DND-41 (cell line): ENCODE measurements at regions not wholly inside any gene's neighbourhood (a gene's known extent, or its start where the extent isn't known, plus 50 kb on each side); places are given as distances from the start of the nearest gene placed in this dataset.

Source experiments
- EZH2 ChIP-seq: IDR thresholded peaks from 3 replicates; pipeline ENCODE4 v1.6.1; 2012; ENCODE audit warnings: borderline replicate concordance, low read depth, mild to moderate bottlenecking, moderate library complexity, low read length, inconsistent platforms; ENCODE audit not compliant: severe bottlenecking
- TF ChIP-seq, protein P1 (sequence below): IDR thresholded peaks from 2 replicates; pipeline ENCODE4 v1.5.1; 2012; ENCODE audit warnings: borderline replicate concordance, low read length, moderate library complexity, mild to moderate bottlenecking; ENCODE audit not compliant: poor library complexity, severe bottlenecking; ENCODE audit errors: extremely low read depth

DNA sequence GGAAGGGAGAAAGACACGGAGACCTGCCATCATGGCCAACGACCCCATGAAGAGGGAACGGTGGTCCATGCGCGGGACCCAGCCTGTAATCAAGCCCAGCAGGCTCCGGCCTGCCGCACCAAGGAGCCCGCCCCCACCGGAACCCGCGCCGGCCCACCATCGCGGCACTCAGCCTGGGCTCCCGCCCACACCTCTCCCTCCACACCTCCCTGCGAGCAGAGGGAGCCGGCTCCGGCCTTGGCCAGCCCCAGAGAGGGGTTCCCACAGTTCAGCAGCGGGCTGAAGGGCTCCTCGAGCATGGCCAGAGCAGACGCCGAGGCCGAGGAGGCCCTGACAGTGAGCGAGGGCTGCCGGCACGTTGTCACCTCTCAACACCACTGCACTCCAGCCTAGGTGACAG is 1302.8 kb upstream of the CNTN5 start:
- TF ChIP-seq, protein P1, sequence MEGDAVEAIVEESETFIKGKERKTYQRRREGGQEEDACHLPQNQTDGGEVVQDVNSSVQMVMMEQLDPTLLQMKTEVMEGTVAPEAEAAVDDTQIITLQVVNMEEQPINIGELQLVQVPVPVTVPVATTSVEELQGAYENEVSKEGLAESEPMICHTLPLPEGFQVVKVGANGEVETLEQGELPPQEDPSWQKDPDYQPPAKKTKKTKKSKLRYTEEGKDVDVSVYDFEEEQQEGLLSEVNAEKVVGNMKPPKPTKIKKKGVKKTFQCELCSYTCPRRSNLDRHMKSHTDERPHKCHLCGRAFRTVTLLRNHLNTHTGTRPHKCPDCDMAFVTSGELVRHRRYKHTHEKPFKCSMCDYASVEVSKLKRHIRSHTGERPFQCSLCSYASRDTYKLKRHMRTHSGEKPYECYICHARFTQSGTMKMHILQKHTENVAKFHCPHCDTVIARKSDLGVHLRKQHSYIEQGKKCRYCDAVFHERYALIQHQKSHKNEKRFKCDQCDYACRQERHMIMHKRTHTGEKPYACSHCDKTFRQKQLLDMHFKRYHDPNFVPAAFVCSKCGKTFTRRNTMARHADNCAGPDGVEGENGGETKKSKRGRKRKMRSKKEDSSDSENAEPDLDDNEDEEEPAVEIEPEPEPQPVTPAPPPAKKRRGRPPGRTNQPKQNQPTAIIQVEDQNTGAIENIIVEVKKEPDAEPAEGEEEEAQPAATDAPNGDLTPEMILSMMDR = no peak
- TF ChIP-seq EZH2 = no peak
